ENCODE measurements at regions not wholly inside any gene's neighbourhood (a gene's known extent, or its start where the extent isn't known, plus 50 kb on each side); places are given as distances from the start of the nearest gene placed in this dataset.

DNA sequence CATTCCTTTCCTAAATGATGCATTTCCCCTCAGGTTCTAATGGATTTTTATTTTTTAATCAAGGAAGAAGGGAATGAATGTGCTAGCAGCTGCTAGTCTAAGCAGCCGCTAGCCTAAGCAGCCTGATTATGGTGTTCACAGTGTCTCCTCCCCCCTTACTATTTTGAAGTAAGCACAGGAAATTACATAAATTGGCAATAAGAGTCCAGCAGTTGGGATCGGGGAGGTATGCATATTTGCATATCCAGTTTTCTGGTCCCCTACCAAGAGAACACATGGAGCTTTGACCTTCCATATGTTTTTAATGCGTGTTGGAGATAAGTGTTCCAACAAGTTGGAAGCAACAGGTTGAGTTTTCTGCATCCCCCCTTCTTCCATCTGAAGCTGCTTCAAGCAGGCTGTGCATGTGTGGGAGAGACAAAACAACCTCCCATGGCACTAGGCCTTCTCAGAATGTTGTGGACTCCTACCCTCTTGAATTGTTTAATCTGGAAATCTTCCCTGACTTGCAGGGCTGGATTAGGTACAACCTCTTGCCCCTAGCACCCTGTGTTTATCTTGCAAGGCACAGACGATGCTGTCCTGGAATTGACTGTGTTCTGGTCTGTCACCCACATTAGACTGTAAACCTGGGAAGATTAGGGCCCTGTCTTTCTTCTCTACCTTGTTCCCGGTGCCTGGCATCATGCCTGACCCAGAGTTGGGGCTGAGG, 124.8 kb upstream of the LRIG1 start:
- Mint-ChIP-seq H3K4me1 (no peaks in the 10 kb centered on the region), H3K27me3 (no peaks in the 10 kb centered on the region), H3K9me3 (peaks cover 0 to 2% (median 0%) of the 10 kb centered on the region in 5 donors), H3K27ac (peak overlapping the region in 1 of 8 donors; percentile 2), H3K36me3 (peaks cover 0 to 7% (median 2%) of the 10 kb centered on the region in 3 donors), H3K4me3 (no peak overlapping the region)
- Histone ChIP-seq H3K27ac (ENCODE audit: low read depth, low read length) (no peak overlapping the region), H3K36me3 (ENCODE audit: insufficient read depth, low read length) (no peaks in the 10 kb centered on the region), H3K4me3 (ENCODE audit: low read length) (no peak overlapping the region), H3K9me3 (ENCODE audit: low read length) (no peaks in the 10 kb centered on the region), H3K27me3 (ENCODE audit: insufficient read depth, low read length, poor library complexity, severe bottlenecking) (no peaks in the 10 kb centered on the region), H3K4me1 (ENCODE audit: insufficient read depth, low read length) (no peaks in the 10 kb centered on the region)
- DNase-seq: no peak
- CTCF ChIA-PET: no interaction called here
- POLR2A ChIA-PET: no interaction called here

DNA sequence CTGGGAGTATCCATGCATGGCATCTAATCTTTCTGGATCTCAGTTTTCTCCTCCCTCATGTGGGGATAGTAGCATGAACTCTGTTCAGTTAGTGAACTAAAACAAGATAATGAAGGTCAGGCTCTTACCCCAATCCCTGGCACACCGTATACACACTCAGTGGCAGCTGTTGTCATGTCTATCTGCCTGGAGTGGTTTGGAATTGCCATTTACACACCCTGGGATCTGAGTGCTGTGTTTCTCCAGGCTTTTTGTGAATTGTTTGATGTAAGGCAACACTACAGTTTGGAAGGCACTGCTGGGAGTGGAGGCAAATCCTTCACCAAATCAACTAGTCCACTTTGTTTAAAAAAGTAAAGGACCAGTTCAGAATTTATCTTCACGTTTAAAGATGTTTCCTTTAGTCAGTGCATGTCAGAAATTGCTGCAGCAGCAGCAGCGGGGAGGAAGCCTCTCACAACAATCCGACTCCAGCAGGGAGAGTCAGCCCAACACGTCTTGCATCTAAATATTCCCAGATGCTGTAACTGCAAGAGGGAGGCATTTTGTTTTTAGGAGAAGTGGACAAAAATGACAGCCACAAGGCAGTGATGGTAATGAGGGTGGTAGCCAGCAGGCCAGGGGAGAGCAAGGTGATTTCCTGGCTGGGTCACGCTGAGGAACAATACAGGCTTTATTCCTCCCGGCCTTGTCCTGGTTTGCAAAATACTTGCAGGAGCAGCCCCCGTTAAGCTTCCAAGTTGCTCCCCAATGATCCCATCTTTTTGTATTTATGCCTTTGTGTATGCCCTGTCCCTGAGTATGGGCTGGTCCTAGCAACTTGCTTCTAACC, 128.5 kb upstream of the LRIG1 start:
- H3K36me3 Mint-ChIP-seq: no peaks in the 10 kb centered on the region
- H3K9me3 ChIP-seq (ENCODE audit: low read length): no peaks in the 10 kb centered on the region
- no peaks in the 10 kb centered on the region for H3K9me3 Mint-ChIP-seq
- POLR2A ChIA-PET: no interaction called here
- H3K36me3 ChIP-seq (ENCODE audit: insufficient read depth, low read length): no peaks in the 10 kb centered on the region
- H3K27ac ChIP-seq (ENCODE audit: low read depth, low read length): no peak overlapping the region
- H3K4me1 Mint-ChIP-seq: no peaks in the 10 kb centered on the region
- DNase-seq: no peak
- H3K4me3 ChIP-seq (ENCODE audit: low read length): no peak overlapping the region
- H3K4me3 Mint-ChIP-seq: no peak overlapping the region
- peaks cover 0 to 2% of the 10 kb centered on the region in 2 donors for H3K27me3 Mint-ChIP-seq
- no peaks in the 10 kb centered on the region for H3K27me3 ChIP-seq (ENCODE audit: insufficient read depth, low read length, poor library complexity, severe bottlenecking)
- no peak overlapping the region for H3K27ac Mint-ChIP-seq
- H3K4me1 ChIP-seq (ENCODE audit: insufficient read depth, low read length): no peaks in the 10 kb centered on the region
- CTCF ChIA-PET: no interaction called here

DNA sequence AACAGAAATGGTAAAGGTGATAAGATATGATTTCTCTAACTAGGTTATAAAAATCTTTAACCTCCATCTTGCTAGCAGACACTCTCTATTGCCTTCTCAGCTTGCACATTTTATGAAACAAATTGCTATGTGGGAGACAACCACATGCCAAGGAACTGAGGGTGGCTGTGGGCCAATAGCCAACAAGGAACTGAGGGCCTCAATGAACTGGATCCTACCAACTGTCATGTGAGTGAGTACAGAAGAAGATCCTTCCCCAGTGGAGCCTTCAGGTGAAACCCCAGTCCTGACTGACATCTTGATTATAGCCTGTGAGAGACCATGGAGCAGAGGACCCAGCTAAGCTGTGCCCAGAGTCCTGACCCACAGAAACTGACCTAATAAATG, 129.2 kb upstream of the LRIG1 start:
- Mint-ChIP-seq H3K36me3 (no peaks in the 10 kb centered on the region), H3K4me3 (no peak overlapping the region), H3K4me1 (no peaks in the 10 kb centered on the region), H3K27ac (peak overlapping the region in 1 of 8 donors; percentile 0), H3K9me3 (no peaks in the 10 kb centered on the region), H3K27me3 (peaks cover 0 to 2% of the 10 kb centered on the region in 2 donors)
- Histone ChIP-seq H3K27ac (ENCODE audit: low read depth, low read length) (no peak overlapping the region), H3K4me3 (ENCODE audit: low read length) (no peak overlapping the region), H3K4me1 (ENCODE audit: insufficient read depth, low read length) (no peaks in the 10 kb centered on the region), H3K36me3 (ENCODE audit: insufficient read depth, low read length) (no peaks in the 10 kb centered on the region), H3K27me3 (ENCODE audit: insufficient read depth, low read length, poor library complexity, severe bottlenecking) (no peaks in the 10 kb centered on the region), H3K9me3 (ENCODE audit: low read length) (no peaks in the 10 kb centered on the region)
- POLR2A ChIA-PET: no interaction called here
- DNase-seq: no peak
- CTCF ChIA-PET: no interaction called here

DNA sequence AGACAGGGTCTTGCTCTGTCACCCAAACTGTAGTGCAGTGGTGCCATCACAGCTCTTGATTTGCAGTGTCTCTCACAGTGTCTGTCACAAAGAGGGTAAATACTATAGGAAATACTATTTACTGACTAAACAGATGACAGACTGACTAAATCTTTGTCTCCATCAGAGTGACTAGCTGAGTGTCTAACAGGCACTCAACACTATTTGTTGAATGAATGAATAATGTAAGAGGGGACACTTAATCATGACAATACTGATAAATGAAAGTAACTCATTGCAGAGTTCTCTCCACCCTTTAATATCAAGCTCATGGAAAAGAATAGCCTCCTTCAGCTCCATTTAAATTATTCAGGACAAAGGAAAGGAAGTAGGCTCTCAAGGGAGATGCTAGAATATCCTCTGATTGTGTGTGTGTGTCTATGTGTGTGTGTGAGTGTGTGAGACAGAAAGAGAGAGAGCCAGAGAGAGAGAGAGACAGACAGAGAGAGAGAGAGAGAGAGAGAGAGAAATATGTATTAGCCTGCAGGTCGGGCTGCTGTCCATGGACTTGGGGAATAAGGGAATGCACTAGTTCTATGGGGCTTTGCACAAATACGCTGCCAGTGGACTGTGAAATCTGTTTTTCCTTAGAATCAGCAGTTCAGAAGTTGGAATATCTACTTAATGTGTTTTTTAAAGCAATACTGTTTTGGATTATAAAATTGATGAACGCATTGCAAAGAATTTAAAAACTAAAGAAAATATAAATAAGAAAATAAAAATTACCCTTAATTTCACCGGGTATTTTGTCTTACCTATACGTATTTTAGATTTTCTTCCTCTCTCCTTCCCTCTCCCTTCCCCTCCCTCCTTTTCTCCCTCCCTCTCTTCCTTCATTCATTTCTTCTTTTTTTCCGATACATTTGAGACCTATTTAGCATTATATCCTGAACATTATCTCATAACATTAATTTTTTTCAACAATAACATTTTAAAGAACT, 132.9 kb upstream of the LRIG1 start:
- Histone ChIP-seq H3K27ac (ENCODE audit: low read depth, low read length) (no peak overlapping the region), H3K4me3 (ENCODE audit: low read length) (no peak overlapping the region), H3K4me1 (ENCODE audit: insufficient read depth, low read length) (no peaks in the 10 kb centered on the region), H3K27me3 (ENCODE audit: insufficient read depth, low read length, poor library complexity, severe bottlenecking) (no peaks in the 10 kb centered on the region), H3K36me3 (ENCODE audit: insufficient read depth, low read length) (no peaks in the 10 kb centered on the region), H3K9me3 (ENCODE audit: low read length) (no peaks in the 10 kb centered on the region)
- ChIA-PET POLR2A (no interaction called here), CTCF (no interaction called here)
- H3K4me3 Mint-ChIP-seq: no peak overlapping the region
- no peak for DNase-seq
- no peaks in the 10 kb centered on the region for H3K9me3 Mint-ChIP-seq
- H3K36me3 Mint-ChIP-seq: no peaks in the 10 kb centered on the region
- no peak overlapping the region for H3K27ac Mint-ChIP-seq
- peaks cover 0 to 2% of the 10 kb centered on the region in 2 donors for H3K27me3 Mint-ChIP-seq
- peaks cover 0 to 2% (median 0%) of the 10 kb centered on the region in 3 donors for H3K4me1 Mint-ChIP-seq

DNA sequence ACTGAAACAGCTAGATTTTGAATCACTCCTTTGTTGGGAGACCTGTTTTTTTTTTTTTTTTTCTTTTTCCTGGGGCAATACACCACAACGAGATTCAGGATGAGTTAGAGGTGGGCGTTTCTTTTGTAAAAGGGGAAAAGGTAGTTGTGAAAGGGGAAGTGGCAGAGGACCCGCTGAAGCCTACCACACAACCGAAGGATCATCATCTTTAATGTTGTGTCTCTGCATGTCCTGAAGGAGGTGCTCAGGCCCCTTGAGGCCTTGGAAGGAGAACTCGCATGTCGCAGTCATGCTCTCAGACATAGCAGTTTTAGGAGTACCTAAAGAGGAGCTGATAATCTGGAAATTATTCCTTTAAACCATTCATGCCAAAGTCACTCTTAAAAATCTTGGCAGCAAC, 137.9 kb upstream of the LRIG1 start:
- Mint-ChIP-seq H3K36me3 (no peaks in the 10 kb centered on the region), H3K27ac (peak overlapping the region in 1 of 8 donors; percentile 17), H3K4me3 (peak overlapping the region in 1 of 7 donors; percentile 7), H3K27me3 (peaks cover 0 to 7% of the 10 kb centered on the region in 2 donors), H3K9me3 (peaks cover 0 to under 1% (median 0%) of the 10 kb centered on the region in 5 donors), H3K4me1 (peaks cover 0 to 3% (median 0%) of the 10 kb centered on the region in 3 donors)
- Histone ChIP-seq H3K9me3 (ENCODE audit: low read length) (no peaks in the 10 kb centered on the region), H3K27ac (ENCODE audit: low read depth, low read length) (no peak overlapping the region), H3K27me3 (ENCODE audit: insufficient read depth, low read length, poor library complexity, severe bottlenecking) (no peaks in the 10 kb centered on the region), H3K4me1 (ENCODE audit: insufficient read depth, low read length) (no peaks in the 10 kb centered on the region), H3K4me3 (ENCODE audit: low read length) (no peak overlapping the region), H3K36me3 (ENCODE audit: insufficient read depth, low read length) (no peaks in the 10 kb centered on the region)
- no peak for DNase-seq
- POLR2A ChIA-PET: no interaction called here
- CTCF ChIA-PET: interaction anchor here (1.2 kb wide), 1 partner anchor 187 kb away, joined by 3 read pairs; no protein-coding TSS in a partner anchor

DNA sequence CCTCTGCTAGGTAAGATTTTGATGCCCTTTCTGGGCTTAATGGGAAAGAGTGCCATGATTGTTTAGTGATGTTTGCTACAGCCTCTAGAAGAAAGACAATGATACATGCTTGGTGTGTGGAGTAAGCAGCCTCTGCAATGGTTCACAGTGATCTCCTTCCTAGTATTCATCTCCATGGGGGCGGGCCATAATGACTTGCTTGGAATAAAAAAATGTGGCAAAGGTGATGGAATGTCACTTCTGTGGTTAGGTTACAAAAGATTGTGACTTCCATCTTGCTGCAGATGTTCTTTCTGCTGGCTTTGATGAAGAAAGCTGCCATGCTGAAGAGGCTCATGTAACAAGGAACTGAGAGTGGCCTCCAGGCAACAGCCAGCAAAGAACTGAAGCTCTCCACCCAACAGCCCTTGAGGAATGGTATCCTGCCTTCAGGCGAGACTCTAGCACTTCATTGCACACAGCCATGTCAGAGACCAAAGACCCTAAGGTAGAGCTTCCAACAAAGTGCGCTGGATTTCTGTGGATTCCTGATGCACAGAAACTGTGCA, 139.1 kb upstream of the LRIG1 start:
- H3K27ac Mint-ChIP-seq: no peak overlapping the region
- Histone ChIP-seq H3K36me3 (ENCODE audit: insufficient read depth, low read length) (no peaks in the 10 kb centered on the region), H3K4me1 (ENCODE audit: insufficient read depth, low read length) (no peaks in the 10 kb centered on the region), H3K27ac (ENCODE audit: low read depth, low read length) (no peak overlapping the region), H3K9me3 (ENCODE audit: low read length) (no peaks in the 10 kb centered on the region), H3K4me3 (ENCODE audit: low read length) (no peak overlapping the region), H3K27me3 (ENCODE audit: insufficient read depth, low read length, poor library complexity, severe bottlenecking) (no peaks in the 10 kb centered on the region)
- H3K27me3 Mint-ChIP-seq: peaks cover 5 to 11% of the 10 kb centered on the region in 2 donors
- CTCF ChIA-PET: no interaction called here
- peaks cover 5 to 8% (median 6%) of the 10 kb centered on the region in 5 donors for H3K9me3 Mint-ChIP-seq
- H3K4me1 Mint-ChIP-seq: peaks cover 0 to 3% (median 0%) of the 10 kb centered on the region in 3 donors
- POLR2A ChIA-PET: no interaction called here
- H3K4me3 Mint-ChIP-seq: no peak overlapping the region
- peaks cover 0 to 10% (median 0%) of the 10 kb centered on the region in 3 donors for H3K36me3 Mint-ChIP-seq
- DNase-seq: no peak

DNA sequence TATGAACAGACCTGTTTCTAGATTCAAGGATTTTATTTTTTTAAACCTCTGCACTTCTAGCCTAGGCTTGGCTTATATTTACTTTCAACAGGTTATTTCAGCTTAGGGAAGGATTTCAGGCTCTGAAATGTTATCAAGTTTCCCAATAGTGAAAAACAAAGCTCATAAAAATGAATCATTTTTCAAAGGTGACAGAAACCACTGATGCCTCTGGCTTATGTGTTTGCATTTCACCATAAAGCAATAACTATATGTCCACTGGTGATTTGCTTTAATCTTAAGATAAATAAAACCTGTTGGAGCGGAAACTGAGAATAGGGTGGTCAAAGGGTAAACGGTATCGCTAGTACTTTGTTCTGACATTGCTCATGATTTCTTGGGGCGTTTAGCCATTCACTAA, 141.2 kb upstream of the LRIG1 start:
- H3K36me3 ChIP-seq (ENCODE audit: insufficient read depth, low read length): no peaks in the 10 kb centered on the region
- H3K27ac Mint-ChIP-seq: no peak overlapping the region
- H3K4me3 ChIP-seq (ENCODE audit: low read length): no peak overlapping the region
- no peaks in the 10 kb centered on the region for H3K27me3 ChIP-seq (ENCODE audit: insufficient read depth, low read length, poor library complexity, severe bottlenecking)
- POLR2A ChIA-PET: no interaction called here
- H3K4me3 Mint-ChIP-seq: no peak overlapping the region
- no peak overlapping the region for H3K27ac ChIP-seq (ENCODE audit: low read depth, low read length)
- H3K27me3 Mint-ChIP-seq: peaks cover 6 to 15% of the 10 kb centered on the region in 2 donors
- CTCF ChIA-PET: no interaction called here
- peaks cover 0 to 14% (median 0%) of the 10 kb centered on the region in 3 donors for H3K36me3 Mint-ChIP-seq
- no peaks in the 10 kb centered on the region for H3K9me3 ChIP-seq (ENCODE audit: low read length)
- peaks cover 0 to 3% (median 0%) of the 10 kb centered on the region in 3 donors for H3K4me1 Mint-ChIP-seq
- no peak for DNase-seq
- H3K4me1 ChIP-seq (ENCODE audit: insufficient read depth, low read length): no peaks in the 10 kb centered on the region
- H3K9me3 Mint-ChIP-seq: peaks cover 8 to 13% (median 10%) of the 10 kb centered on the region in 5 donors

All from CD8-positive, alpha-beta memory T cell (primary cell).